Non-pigmented ciliary epithelial cell (primary cell): ENCODE measurements at regions not wholly inside any gene's neighbourhood (a gene's known extent, or its start where the extent isn't known, plus 50 kb on each side); places are given as distances from the start of the nearest gene placed in this dataset.

Experiments
- DNase-seq: peaks from one replicate; pipeline ENCODE4 v3.0.0-alpha.2; 2010; ENCODE audit warnings: low read depth

DNA sequence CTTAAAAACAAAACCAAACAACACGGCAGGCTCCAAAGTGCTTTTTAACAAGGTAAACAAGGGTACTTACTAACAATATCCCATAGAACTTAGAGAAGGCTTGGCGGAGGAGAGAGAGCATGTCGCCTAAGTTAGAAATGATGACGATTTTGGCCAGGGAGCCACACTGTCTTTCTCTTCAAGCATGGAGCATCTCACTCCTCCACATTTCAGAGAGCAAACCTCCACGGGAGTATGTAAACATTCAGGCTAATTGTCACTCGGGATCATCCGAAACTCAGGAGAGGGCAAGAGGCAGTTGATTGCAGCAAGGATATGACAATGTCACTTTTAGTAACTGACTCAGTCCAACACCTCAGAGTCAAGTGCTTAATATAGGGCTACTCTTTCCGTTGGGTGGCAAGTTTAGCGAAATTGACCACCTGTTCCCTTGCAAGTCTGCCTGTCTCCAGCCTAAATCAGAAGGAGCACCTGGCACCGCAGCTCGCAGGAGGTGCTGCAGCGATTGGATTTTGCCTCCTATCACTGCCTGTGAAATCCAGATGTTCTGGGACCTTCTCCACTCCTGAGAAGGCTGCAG is 65.8 kb upstream of the RPS6KA2 start:
- DNase-seq: no peak

DNA sequence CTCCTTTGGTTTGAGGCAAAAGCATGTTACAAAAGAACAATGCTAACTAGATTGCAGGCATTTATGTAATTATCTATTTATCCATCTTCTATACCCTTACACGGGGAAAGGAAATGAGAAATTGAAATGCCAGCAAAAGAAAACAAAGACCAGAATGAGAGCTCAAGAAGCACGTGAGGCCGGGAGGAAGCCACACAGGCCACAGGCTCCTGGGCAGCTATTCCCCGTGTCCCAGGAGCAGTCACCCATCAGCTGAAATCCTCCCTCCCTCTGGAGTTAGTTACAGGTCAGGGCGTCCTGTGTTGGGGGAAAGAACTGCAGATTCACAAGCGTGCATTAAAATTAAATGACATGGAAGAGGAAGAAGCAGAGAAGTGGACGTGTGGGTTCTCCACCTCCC is 64.7 kb upstream of the RPS6KA2 start:
- DNase-seq: no peak

GRCh38 chr6:166691199-166691598 is 64.1 kb upstream of the RPS6KA2 start:
- DNase-seq: no peak

DNA sequence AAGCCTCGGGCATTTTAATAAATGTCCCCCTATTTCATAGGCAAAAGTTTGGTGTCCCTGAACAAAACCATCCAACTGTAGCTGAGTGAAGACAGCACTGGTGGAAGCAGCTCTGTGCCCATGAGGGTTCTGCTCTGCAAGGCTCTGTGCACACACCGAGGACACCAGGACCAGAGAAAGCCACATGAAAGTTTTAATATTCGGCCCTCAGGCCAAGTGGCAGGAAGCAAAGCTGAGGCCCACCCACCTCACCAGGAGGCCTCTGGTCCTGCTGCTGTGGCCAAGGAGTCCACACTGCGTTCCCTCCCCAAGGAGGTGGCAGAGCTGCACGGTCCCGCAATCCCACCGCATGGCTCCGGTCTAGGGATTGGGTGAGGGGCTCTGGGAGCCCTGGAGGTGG is 62.6 kb upstream of the RPS6KA2 start:
- no peak for DNase-seq

- no peak for DNase-seq
Observed at GRCh38 chr6:166688901-166689300, 61.9 kb upstream of the RPS6KA2 start.

DNA sequence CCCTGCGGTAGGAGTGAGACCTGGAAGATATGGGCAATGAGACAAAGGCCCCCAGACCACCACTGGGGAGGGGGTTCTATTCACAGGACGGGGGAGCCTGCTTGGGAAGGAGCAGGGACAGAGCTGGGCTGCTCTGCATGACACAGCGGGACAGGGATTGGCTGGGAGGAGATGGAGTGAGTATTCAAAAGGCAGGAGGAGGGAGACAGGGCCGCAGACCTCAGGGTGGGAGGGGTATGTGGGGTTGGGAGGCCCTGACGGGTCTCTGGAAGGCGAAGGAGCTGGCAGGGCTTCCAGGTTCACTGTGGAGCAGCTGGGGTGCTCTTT is 60.8 kb upstream of the RPS6KA2 start:
- DNase-seq: no peak

DNA sequence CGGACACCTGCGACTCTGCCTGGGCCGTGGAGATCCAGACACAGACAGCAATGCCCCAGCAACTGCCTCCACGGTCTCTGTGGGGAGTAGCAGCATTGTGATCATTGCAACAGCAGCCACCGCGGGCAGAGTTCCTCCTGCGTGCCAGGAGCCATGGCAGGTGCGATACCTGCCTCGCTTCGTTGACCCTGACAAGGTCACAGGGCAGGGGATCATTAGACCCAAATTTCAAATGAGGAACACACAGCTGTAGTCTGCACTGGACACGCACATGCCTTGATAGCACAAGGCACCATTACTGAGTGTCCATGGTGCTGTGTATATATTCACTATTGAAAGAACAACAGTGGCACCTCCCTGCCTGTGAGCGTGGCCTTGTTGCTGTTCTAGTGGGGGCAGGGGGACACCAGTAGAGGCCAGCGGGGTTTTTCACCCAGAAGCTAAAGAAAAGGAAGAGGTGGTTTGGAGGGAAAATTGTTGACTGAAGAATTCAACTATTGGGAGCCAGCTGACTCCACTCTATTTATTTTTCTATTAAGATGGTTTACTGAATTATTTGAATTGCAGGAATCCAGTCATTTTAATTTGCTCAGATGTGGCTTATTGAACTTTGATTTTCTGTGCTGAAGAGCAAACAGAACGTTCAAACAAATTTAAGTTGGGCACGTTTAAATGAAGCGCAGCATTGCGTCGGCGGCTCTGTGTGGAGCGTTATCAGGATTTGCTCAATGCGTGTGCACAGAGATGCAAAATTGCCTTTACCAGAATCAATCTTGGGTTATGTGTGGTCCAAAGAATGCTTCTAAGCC is 60.2 kb upstream of the RPS6KA2 start:
- no peak for DNase-seq

GRCh38 chr6:166686317-166686716 is 59.3 kb upstream of the RPS6KA2 start:
- DNase-seq: no peak

- DNase-seq: no peak
Observed at GRCh38 chr6:166684866-166685265, 57.8 kb upstream of the RPS6KA2 start.

- DNase-seq: no peak
Observed at GRCh38 chr6:166684170-166684569, 57.1 kb upstream of the RPS6KA2 start.

- no peak for DNase-seq
Observed at GRCh38 chr6:166683477-166683876, 56.4 kb upstream of the RPS6KA2 start.

DNA sequence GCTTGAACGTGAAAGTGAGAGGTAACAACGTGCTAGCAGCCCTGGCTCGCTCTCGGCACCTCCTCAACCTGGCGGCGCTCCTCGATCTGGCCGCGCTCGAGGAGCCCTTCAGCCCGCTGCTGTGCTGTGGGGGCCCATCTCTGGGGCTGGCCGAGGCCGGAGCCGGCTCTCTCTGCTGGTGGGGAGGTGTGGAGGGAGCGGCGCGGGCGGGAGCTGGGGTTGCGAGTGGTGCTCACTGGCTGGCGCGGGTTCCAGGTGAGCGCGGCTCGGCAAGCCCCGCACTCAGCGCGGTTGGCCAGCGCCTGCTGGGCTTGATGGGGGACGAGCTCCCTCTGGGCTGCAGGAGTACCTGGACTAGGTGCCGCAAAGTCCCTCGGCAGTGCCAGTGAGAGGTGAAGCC is 52.5 kb upstream of the RPS6KA2 start:
- no peak for DNase-seq

- no peak for DNase-seq
Observed at GRCh38 chr6:166678426-166678825, 51.4 kb upstream of the RPS6KA2 start.

- DNase-seq: no peak
Observed at GRCh38 chr6:166677941-166678340, 50.9 kb upstream of the RPS6KA2 start.
